HUES48 (cell line): ENCODE measurements at regions not wholly inside any gene's neighbourhood (a gene's known extent, or its start where the extent isn't known, plus 50 kb on each side); places are given as distances from the start of the nearest gene placed in this dataset.

Experiments
- H3K27ac ChIP-seq: one replicate; pipeline ENCODE4 v1.7.0; 2013; ENCODE audit warnings: low read depth, low read length, inconsistent platforms
- H3K27me3 ChIP-seq: 2 replicates; pipeline ENCODE4 v1.6.1; 2013; ENCODE audit warnings: mild to moderate bottlenecking, low read length; ENCODE audit not compliant: control insufficient read depth, insufficient read depth
- H3K36me3 ChIP-seq: 2 replicates; pipeline ENCODE4 v1.6.1; 2013; ENCODE audit warnings: low read length; ENCODE audit not compliant: control insufficient read depth, insufficient read depth
- H3K4me1 ChIP-seq: 2 replicates; pipeline ENCODE4 v1.6.1; 2013; ENCODE audit warnings: mild to moderate bottlenecking, low read length; ENCODE audit not compliant: control insufficient read depth, insufficient read depth
- H3K4me3 ChIP-seq: 2 replicates; pipeline ENCODE4 v1.5.1; 2013; ENCODE audit warnings: mild to moderate bottlenecking, low read depth, low read length
- H3K9ac ChIP-seq: 2 replicates; pipeline ENCODE4 v1.6.1; 2013; ENCODE audit warnings: mild to moderate bottlenecking, low read depth, low read length, moderate library complexity
- H3K9me3 ChIP-seq: 2 replicates; pipeline ENCODE4 v1.6.1; 2013; ENCODE audit warnings: low read length; ENCODE audit not compliant: control insufficient read depth, insufficient read depth

GRCh38 chr3:102682741-102683140, 247.9 kb downstream of the ZPLD1 start:
- Histone ChIP-seq H3K4me3 (no peak overlapping the region), H3K9me3 (peaks cover 2% of the 10 kb centered on the region; the same call in 1 of the 2 replicates), H3K9ac (no peak overlapping the region), H3K4me1 (peaks cover 33% of the 10 kb centered on the region), H3K27me3 (no peaks in the 10 kb centered on the region), H3K36me3 (no peaks in the 10 kb centered on the region), H3K27ac (no peak overlapping the region)

GRCh38 chr3:102686792-102687191, 252.0 kb downstream of the ZPLD1 start:
- Histone ChIP-seq H3K9ac (no peak overlapping the region), H3K27ac (no peak overlapping the region), H3K36me3 (no peaks in the 10 kb centered on the region), H3K9me3 (peaks cover 2% of the 10 kb centered on the region; the same call in 1 of the 2 replicates), H3K27me3 (no peaks in the 10 kb centered on the region), H3K4me3 (no peak overlapping the region), H3K4me1 (peaks cover 26% of the 10 kb centered on the region)

GRCh38 chr3:102687851-102688555, 253.2 kb downstream of the ZPLD1 start:
- Histone ChIP-seq H3K4me1 (peaks cover 26% of the 10 kb centered on the region), H3K4me3 (peak overlapping the region; percentile 24; the same call in 1 of the 2 replicates), H3K9me3 (peaks cover 9% of the 10 kb centered on the region; the same call in 1 of the 2 replicates), H3K36me3 (no peaks in the 10 kb centered on the region), H3K9ac (0 out of 2 replicates have a peak overlapping the region, but pooled peaks have one; percentile 0), H3K27me3 (no peaks in the 10 kb centered on the region), H3K27ac (peak overlapping the region; percentile 90)

GRCh38 chr3:102688556-102688930, 253.7 kb downstream of the ZPLD1 start:
- Histone ChIP-seq H3K9ac (no peak overlapping the region), H3K27ac (peak overlapping the region; percentile 90), H3K4me3 (no peak overlapping the region), H3K9me3 (peaks cover 13% of the 10 kb centered on the region; the same call in 1 of the 2 replicates), H3K36me3 (no peaks in the 10 kb centered on the region), H3K27me3 (no peaks in the 10 kb centered on the region), H3K4me1 (peaks cover 26% of the 10 kb centered on the region)

- Histone ChIP-seq H3K4me1 (peaks cover 22% of the 10 kb centered on the region), H3K4me3 (no peak overlapping the region), H3K27me3 (no peaks in the 10 kb centered on the region), H3K27ac (no peak overlapping the region), H3K9ac (no peak overlapping the region), H3K9me3 (peaks cover 14% of the 10 kb centered on the region; the same call in 1 of the 2 replicates), H3K36me3 (no peaks in the 10 kb centered on the region)
These were observed 256.7 kb downstream of the ZPLD1 start for GRCh38 chr3:102691507-102691906.

- H3K4me1 ChIP-seq: no peaks in the 10 kb centered on the region
These were observed 264.4 kb downstream of the ZPLD1 start for GRCh38 chr3:102699104-102699818.

GRCh38 chr3:102699819-102700140, 265.0 kb downstream of the ZPLD1 start:
- no peak overlapping the region for H3K4me3 ChIP-seq
- H3K4me1 ChIP-seq: no peaks in the 10 kb centered on the region
- no peaks in the 10 kb centered on the region for H3K27me3 ChIP-seq
- H3K27ac ChIP-seq: no peak overlapping the region
- H3K36me3 ChIP-seq: no peaks in the 10 kb centered on the region
- no peaks in the 10 kb centered on the region for H3K9me3 ChIP-seq
- no peak overlapping the region for H3K9ac ChIP-seq

More at GRCh38 chr3:102699104-102699818, 264.4 kb downstream of the ZPLD1 start:
- no peak overlapping the region for H3K9ac ChIP-seq
- peaks cover 2% of the 10 kb centered on the region; the same call in 1 of the 2 replicates for H3K9me3 ChIP-seq
- H3K27ac ChIP-seq: no peak overlapping the region
- H3K27me3 ChIP-seq: no peaks in the 10 kb centered on the region
- no peak overlapping the region for H3K4me3 ChIP-seq
- no peaks in the 10 kb centered on the region for H3K36me3 ChIP-seq

GRCh38 chr3:102712896-102713295, 278.1 kb downstream of the ZPLD1 start:
- Histone ChIP-seq H3K27ac (no peak overlapping the region), H3K9me3 (no peaks in the 10 kb centered on the region), H3K4me3 (no peak overlapping the region), H3K36me3 (no peaks in the 10 kb centered on the region), H3K27me3 (no peaks in the 10 kb centered on the region), H3K9ac (no peak overlapping the region), H3K4me1 (no peaks in the 10 kb centered on the region)

- no peaks in the 10 kb centered on the region for H3K4me1 ChIP-seq
- no peak overlapping the region for H3K4me3 ChIP-seq
- H3K36me3 ChIP-seq: no peaks in the 10 kb centered on the region
- H3K9me3 ChIP-seq: no peaks in the 10 kb centered on the region
- no peaks in the 10 kb centered on the region for H3K27me3 ChIP-seq
- no peak overlapping the region for H3K9ac ChIP-seq
- H3K27ac ChIP-seq: no peak overlapping the region
These were observed 279.8 kb downstream of the ZPLD1 start for GRCh38 chr3:102714567-102714966.

GRCh38 chr3:102715030-102715697, 280.3 kb downstream of the ZPLD1 start:
- Histone ChIP-seq H3K4me3 (no peak overlapping the region), H3K27me3 (no peaks in the 10 kb centered on the region), H3K9ac (no peak overlapping the region), H3K36me3 (no peaks in the 10 kb centered on the region), H3K27ac (no peak overlapping the region), H3K9me3 (no peaks in the 10 kb centered on the region), H3K4me1 (no peaks in the 10 kb centered on the region)

- Histone ChIP-seq H3K36me3 (no peaks in the 10 kb centered on the region), H3K9ac (no peak overlapping the region), H3K9me3 (no peaks in the 10 kb centered on the region), H3K27me3 (no peaks in the 10 kb centered on the region), H3K4me3 (no peak overlapping the region), H3K27ac (no peak overlapping the region), H3K4me1 (no peaks in the 10 kb centered on the region)
These were observed 283.8 kb downstream of the ZPLD1 start for GRCh38 chr3:102718651-102719050.
